Hepatic stellate cell (primary cell): ENCODE measurements at regions not wholly inside any gene's neighbourhood (a gene's known extent, or its start where the extent isn't known, plus 50 kb on each side); places are given as distances from the start of the nearest gene placed in this dataset.
"Not testable (repeated sequence)": the region's sequence is repeated elsewhere in the genome, so short reads cannot be mapped to it uniquely, and the experiment has no call there.

Experiments
- DNase-seq: peaks from one replicate; pipeline ENCODE4 v3.0.0; 2011; ENCODE audit warnings: low spot score

DNA sequence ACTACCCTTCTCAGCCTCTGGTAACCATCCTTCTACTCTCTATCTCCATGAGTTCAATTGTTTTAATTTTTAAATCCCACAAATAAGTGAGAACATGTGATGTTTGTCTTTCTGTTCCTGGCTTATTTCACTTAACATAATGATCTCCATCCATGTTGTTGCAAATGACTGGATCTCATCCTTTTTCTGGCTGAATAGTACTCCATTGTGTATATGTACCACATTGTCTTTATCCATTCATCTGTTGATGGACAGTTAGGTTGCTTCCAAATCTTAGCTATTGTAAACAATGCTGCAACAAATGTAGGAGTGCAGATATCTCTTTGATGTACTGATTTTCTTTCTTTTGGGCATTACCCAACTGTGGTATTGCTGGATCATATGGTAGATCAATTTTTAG is 103.0 kb downstream of the CARTPT start:
- DNase-seq = not testable (repeated sequence)

- no peak for DNase-seq
Observed at GRCh38 chr5:71825992-71826391, 106.9 kb downstream of the CARTPT start.

GRCh38 chr5:71828291-71829040 is 109.4 kb downstream of the CARTPT start:
- peak; percentile 23 for DNase-seq

GRCh38 chr5:71829206-71829605 is 110.1 kb downstream of the CARTPT start:
- no peak for DNase-seq

DNA sequence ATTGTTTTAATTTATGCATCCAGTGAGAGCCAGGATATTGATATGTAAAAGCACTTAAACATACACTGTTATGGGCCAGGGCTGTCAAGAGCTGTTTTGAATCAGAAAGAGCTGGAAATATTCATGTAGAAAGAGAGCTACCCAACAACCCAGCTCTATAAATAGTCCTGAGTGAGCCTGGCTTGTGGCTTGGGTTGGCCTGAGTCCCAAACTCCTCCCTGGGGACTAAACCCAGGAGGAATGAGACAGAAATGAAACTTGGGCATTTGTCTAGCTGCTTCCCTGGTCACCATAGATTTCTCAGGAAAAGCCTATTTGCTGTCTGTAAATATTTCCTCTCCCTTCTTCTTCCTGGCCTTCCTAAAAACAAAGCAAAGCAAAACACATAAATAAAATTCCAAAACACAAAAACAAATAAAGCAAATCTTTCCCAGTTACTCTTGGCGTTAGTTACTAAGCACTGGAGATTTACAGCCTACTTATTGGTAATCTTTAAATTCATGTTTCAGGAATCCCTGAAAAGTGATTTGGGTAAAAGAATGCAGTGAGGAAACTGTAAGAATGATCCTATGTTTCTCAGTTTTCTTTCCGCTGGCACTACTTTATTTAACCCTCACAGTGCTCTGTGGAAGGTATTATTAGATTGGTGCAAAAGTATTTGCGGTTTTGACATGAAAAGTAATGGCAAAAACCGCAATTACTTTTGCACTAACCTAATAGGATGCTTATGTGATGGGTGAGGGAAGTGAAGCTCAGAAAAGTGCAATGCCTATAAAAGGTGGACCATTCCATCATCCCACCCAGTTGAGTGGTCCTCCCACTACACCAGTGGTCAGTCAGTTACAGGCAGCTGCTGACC is 111.8 kb downstream of the CARTPT start:
- DNase-seq = peak; percentile 67

GRCh38 chr5:71832812-71833715 is 114.0 kb downstream of the CARTPT start:
- DNase-seq = no peak

DNA sequence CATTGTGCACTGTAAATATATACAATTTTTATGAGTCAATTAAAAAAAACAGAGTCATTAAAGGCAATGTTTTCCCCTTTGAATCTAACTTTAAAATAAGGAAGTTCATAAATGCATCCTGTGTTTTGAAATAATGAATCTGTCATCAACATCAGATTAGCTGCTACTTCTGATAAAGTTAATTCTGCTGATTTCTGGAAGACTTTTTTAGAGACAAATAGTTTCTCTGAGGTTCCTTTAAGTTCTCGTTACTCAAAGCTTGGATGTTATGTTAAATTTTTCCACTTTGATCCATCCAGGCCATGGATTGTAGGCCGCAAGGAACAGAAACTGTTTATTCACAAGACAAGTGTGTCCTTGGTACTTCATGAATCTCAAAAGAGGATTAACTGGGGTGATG is 115.5 kb downstream of the CARTPT start:
- no peak for DNase-seq

- DNase-seq = peak; percentile 12
Observed at GRCh38 chr5:71836084-71836483, 117.0 kb downstream of the CARTPT start.

DNA sequence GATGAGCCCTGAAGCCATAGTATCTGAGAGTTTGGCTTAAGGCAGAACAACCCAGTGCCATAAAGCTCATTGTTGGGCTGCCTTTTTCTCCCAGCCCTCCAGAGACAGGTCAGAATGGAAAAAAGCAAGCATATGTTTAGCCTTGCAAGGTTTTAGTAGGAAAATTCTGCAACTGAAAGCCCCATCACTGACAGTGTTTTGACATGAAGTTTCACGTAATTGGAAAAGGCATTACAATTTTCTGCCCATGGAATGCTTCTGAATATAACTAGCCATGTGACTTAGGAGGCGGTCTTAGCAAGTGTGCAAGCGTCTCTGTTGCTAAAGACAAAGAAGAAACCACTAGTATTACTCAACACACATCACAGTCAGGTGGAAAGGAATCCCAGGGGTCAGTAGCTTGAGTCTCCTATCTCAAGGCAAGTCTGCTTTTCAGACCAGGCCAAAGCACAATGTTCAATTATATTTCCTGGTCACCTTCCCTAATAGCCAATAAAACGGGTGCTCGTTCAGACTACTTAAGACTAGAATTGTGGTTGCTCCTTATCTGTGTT is 117.6 kb downstream of the CARTPT start:
- no peak for DNase-seq

- DNase-seq = no peak
Observed at GRCh38 chr5:71838286-71838685, 119.2 kb downstream of the CARTPT start.

- DNase-seq = no peak
Observed at GRCh38 chr5:71839096-71839884, 120.2 kb downstream of the CARTPT start.

- DNase-seq = no peak
Observed at GRCh38 chr5:71841107-71841506, 122.0 kb downstream of the CARTPT start.

- no peak for DNase-seq
Observed at GRCh38 chr5:71843111-71843510, 124.0 kb downstream of the CARTPT start.

DNA sequence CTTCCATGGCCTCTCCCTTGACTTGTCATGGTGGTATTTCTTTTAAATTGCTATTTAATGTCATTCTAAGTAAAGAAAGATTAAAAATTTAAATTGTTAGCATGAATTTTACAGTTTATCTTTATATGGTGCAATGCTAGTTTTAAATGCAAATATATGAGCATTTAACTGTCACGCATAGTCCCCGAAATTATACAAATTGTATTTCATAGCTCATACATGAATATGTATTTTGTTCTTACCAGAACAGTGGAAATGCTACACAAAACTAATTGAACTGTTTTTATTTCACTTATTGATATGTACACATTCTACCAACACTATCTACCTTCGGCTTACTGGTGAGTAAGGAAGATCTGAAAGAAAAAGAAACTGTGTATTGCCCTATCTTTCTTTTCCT is 125.8 kb downstream of the CARTPT start:
- DNase-seq = no peak

DNA sequence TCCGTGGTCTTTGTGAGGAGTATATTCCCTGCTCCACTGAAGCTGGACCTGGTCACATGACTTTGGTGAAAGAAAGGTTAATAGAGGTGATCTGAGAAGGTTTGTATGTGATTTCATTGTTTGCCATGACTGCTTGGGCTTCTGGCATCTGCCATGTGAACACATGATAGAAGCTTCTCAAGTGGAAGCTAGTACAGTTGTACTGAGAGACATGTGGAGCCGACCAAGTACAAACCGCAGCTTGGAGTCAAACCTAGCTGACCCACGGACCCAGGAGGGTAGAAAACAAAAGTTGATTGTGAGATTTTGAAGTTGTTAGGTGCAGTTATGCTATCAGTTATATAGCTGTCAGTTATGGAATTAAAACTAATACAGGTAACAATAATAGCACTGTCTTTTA is 140.4 kb downstream of the CARTPT start:
- DNase-seq = no peak

- DNase-seq = no peak
Observed at GRCh38 chr5:71860048-71860447, 141.0 kb downstream of the CARTPT start.

GRCh38 chr5:71861682-71862081 is 142.6 kb downstream of the CARTPT start:
- DNase-seq = no peak

DNA sequence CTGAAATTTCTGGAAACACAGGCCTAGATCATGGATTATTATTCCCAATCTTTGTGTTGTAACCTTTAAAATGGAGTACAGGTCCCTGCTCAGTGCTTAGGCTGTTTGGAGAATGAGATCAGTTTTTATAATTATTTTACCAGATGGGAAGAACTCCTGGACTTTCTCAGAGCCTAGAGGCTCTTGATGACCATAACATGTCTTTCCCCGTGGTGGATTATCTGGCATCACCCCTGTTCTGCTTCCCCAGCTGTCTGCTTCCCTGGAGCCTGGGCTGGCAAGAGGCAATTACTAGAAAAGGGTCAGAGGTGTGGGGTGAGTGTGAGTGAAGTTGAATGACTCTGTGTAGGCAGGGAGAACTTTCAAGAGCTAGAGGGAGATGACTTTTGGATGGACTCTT is 143.0 kb downstream of the CARTPT start:
- no peak for DNase-seq

DNA sequence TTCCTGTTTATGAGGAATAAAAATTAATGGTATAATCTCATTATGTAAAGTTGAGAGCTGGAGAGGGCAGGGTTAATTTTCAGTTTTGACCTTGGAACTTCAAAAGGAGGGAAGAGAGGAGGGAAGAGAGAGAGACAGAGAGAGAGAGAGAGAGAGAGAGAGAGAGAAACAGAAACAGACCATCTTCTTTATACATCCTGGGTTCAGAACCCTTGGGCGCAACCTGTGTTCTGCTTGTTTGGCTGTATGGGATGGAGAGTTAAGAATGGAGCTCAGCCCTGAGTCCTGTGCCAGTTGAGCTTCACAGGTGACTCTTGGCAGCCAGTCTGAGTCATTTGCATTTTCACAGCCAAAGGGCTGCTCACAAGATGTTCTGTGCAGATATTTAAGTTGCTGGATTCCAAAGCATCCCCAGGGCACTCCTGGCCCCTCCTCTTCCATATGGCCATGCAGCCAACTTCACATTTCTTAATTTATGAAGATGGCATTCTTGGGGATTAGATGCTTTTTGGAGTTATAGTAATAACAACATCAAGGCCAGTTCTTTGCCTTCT is 143.5 kb downstream of the CARTPT start:
- DNase-seq = no peak

- DNase-seq = peak; percentile 9
Observed at GRCh38 chr5:71864730-71865601, 145.9 kb downstream of the CARTPT start.
